Keratinocyte (primary cell): ENCODE measurements at regions not wholly inside any gene's neighbourhood (a gene's known extent, or its start where the extent isn't known, plus 50 kb on each side); places are given as distances from the start of the nearest gene placed in this dataset.

Experiments
- CTCF ChIP-seq, 3 experiments: IDR thresholded peaks in 1 of 3; conservative IDR thresholded peaks in 1 of 3; optimal IDR thresholded peaks in 1 of 3; 2 replicates in 2 of 3; 3 replicates in 1 of 3; pipeline versions ENCODE3 to v1.5.1; 2011; ENCODE audit warnings: low read length in 3 of 3, mild to moderate bottlenecking in 3 of 3, moderate library complexity in 2 of 3, control low read depth in 1 of 3, inconsistent platforms in 1 of 3; ENCODE audit not compliant: insufficient read depth in 2 of 3; ENCODE audit errors: extremely low read depth in 1 of 3
- EZH2 ChIP-seq: IDR thresholded peaks from one replicate; pipeline ENCODE4 v1.6.1; 2012; ENCODE audit warnings: inconsistent platforms, mild to moderate bottlenecking, low read length, moderate library complexity

DNA sequence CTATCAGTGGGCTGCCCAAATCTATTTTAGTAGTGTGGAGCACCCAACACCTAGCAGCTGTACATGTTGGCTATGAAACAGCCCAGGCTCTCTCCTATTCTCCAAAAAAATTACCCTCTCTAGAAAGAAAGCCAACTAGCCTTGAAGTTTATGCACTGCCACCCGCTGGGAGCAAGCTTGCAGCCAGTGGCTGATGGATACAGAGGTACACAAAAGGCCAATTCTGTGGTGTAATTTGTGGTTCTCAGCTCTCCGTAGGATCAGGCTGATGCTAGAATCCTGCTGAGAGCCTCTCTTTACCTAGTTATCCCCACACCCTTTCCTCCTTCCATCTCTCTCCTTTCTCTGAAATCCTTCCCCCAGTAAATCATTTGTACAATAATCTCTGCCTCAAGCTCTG is 1120.7 kb downstream of the DIAPH3 start:
- no peak for TF ChIP-seq CTCF (optimal IDR thresholded peaks at IDR 0.05 in 1 of 3, IDR thresholded peaks at IDR 0.05 in 1 of 3, conservative IDR thresholded peaks at IDR 0.05 in 1 of 3; ENCODE audit: extremely low read depth in 1 of 3, insufficient read depth in 2 of 3, low read length in 3 of 3)
- TF ChIP-seq EZH2: no peak
